Adrenal gland (tissue), 5 donors: ENCODE measurements at regions not wholly inside any gene's neighbourhood (a gene's known extent, or its start where the extent isn't known, plus 50 kb on each side); places are given as distances from the start of the nearest gene placed in this dataset.

Source experiments
- CTCF ChIP-seq, 6 experiments: fragments of 450-650 bp in 4 of 6; fragments of 200-600 bp in 2 of 6; sonication (generic) in 1 of 6; IDR thresholded peaks; 1 replicate in 5 of 6; 2 replicates in 1 of 6; pipeline versions ENCODE4 v1.5.1 to v1.8.0; 2016 to 2021; ENCODE audit warnings: antibody characterized with exemption in 6 of 6, mild to moderate bottlenecking in 2 of 6, moderate library complexity in 1 of 6
- POLR2A ChIP-seq, 2 donors: fragments of 450-650 bp; IDR thresholded peaks; one replicate each; pipeline ENCODE4 v1.6.1; 2017; ENCODE audit warnings: antibody characterized with exemption in 2 of 2, mild to moderate bottlenecking in 2 of 2, moderate library complexity in 1 of 2
- donor health status: DM: no; HTN: no; CAD: no.

GRCh38 chr1:59005491-59006288 is 221.8 kb upstream of the JUN start:
- no peak for TF ChIP-seq CTCF (IDR thresholded peaks at IDR 0.05)
- TF ChIP-seq POLR2A (IDR thresholded peaks at IDR 0.05) = no peak
